Neural progenitor cell (in vitro differentiated cells): ENCODE measurements at regions not wholly inside any gene's neighbourhood (a gene's known extent, or its start where the extent isn't known, plus 50 kb on each side); places are given as distances from the start of the nearest gene placed in this dataset.
"Not testable (repeated sequence)": the region's sequence is repeated elsewhere in the genome, so short reads cannot be mapped to it uniquely, and the experiment has no call there.

Experiments
- DNase-seq: peaks from one replicate; pipeline ENCODE4 v3.0.0-alpha.2; 2016; ENCODE audit warnings: low spot score
- H2AFZ ChIP-seq: fragments of 200-600 bp; sonication (generic); replicated peaks from 2 replicates; pipeline ENCODE4 v1.6.1; 2016; ENCODE audit warnings: antibody characterized with exemption
- H3F3A ChIP-seq: fragments of 200-600 bp; sonication (generic); 2 replicates; pipeline ENCODE4 v1.6.1; 2016; ENCODE audit warnings: antibody characterized with exemption, low read depth
- H3K27ac ChIP-seq: fragments of 200-600 bp; sonication (generic); 2 replicates; pipeline ENCODE4 v1.5.1; 2016; ENCODE audit warnings: mild to moderate bottlenecking
- H3K27me3 ChIP-seq: fragments of 200-600 bp; sonication (generic); 2 replicates; pipeline ENCODE4 v1.6.1; 2016; ENCODE audit warnings: mild to moderate bottlenecking, moderate library complexity
- H3K36me3 ChIP-seq: fragments of 200-600 bp; sonication (generic); 2 replicates; pipeline ENCODE4 v1.5.1; 2016
- H3K4me1 ChIP-seq: fragments of 200-600 bp; sonication (generic); 2 replicates; pipeline ENCODE4 v1.6.1; 2016; ENCODE audit warnings: mixed run types
- H3K4me2 ChIP-seq: fragments of 200-600 bp; sonication (generic); 2 replicates; pipeline ENCODE4 v1.6.1; 2016
- H3K4me3 ChIP-seq: fragments of 200-600 bp; sonication (generic); 2 replicates; pipeline ENCODE4 v1.5.1; 2016
- H3K79me2 ChIP-seq: fragments of 200-600 bp; sonication (generic); 2 replicates; pipeline ENCODE4 v1.6.1; 2016; ENCODE audit warnings: low read depth
- H3K9ac ChIP-seq: fragments of 200-600 bp; sonication (generic); 2 replicates; pipeline ENCODE4 v1.6.1; 2016
- H3K9me3 ChIP-seq: fragments of 200-600 bp; sonication (generic); 2 replicates; pipeline ENCODE4 v1.5.1; 2016; ENCODE audit warnings: low read depth
- H4K20me1 ChIP-seq: fragments of 200-600 bp; sonication (generic); 2 replicates; pipeline ENCODE4 v1.6.1; 2016; ENCODE audit warnings: low read depth
- H3K27ac Mint-ChIP-seq: 3 replicates; pipeline ENCODE4 v1.8.0; 2021; ENCODE audit warnings: mixed read lengths
- H3K27me3 Mint-ChIP-seq: 2 replicates; pipeline ENCODE4 v1.8.0; 2022; ENCODE audit warnings: low read depth, mild to moderate bottlenecking, inconsistent platforms, moderate library complexity, mixed read lengths; ENCODE audit not compliant: insufficient read depth
- H3K36me3 Mint-ChIP-seq: 3 replicates; pipeline ENCODE4 v1.8.0; 2021; ENCODE audit warnings: mixed read lengths
- H3K4me1 Mint-ChIP-seq: 3 replicates; pipeline ENCODE4 v1.8.0; 2021; ENCODE audit warnings: mixed read lengths
- H3K4me3 Mint-ChIP-seq: 3 replicates; pipeline ENCODE4 v1.8.0; 2021; ENCODE audit warnings: mild to moderate bottlenecking, moderate library complexity, mixed read lengths
- H3K9me3 Mint-ChIP-seq: 3 replicates; pipeline ENCODE4 v1.8.0; 2020; ENCODE audit warnings: mixed read lengths
- EZH2 ChIP-seq: fragments of 200-600 bp; sonication (generic); IDR thresholded peaks from 2 replicates; pipeline ENCODE4 v1.6.1; 2017; ENCODE audit warnings: antibody characterized with exemption, mild to moderate bottlenecking, moderate library complexity
- EZH2phosphoT487 ChIP-seq: fragments of 200-600 bp; sonication (generic); IDR thresholded peaks from 2 replicates; pipeline ENCODE4 v1.6.1; 2017; ENCODE audit warnings: antibody characterized with exemption
- TF ChIP-seq, protein P1 (sequence below): fragments of 200-600 bp; sonication (generic); IDR thresholded peaks from 2 replicates; pipeline ENCODE4 v1.5.1; 2017; ENCODE audit warnings: antibody characterized with exemption, mild to moderate bottlenecking

DNA sequence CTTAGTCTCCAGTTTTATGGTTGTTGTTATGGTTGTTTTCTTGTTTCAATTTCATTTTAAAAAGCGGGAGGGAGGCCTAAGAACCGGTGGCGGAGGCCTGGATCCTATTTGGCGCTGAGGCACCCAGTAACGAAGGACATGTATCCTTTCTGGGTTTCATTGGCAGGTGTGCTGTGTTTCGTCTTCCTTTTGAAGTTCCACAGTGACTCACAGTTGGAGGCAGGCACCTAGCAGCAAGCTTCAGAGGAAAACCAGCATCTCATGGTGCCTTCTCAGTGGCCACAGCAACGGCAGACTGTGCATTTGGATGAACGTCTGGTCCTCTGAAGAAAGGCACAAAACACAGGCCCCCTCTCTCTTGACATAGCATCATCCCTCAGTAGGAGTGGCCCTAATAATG, 697.2 kb downstream of the EFNB2 start:
- TF ChIP-seq EZH2phosphoT487, result no peak
- TF ChIP-seq, protein P1, sequence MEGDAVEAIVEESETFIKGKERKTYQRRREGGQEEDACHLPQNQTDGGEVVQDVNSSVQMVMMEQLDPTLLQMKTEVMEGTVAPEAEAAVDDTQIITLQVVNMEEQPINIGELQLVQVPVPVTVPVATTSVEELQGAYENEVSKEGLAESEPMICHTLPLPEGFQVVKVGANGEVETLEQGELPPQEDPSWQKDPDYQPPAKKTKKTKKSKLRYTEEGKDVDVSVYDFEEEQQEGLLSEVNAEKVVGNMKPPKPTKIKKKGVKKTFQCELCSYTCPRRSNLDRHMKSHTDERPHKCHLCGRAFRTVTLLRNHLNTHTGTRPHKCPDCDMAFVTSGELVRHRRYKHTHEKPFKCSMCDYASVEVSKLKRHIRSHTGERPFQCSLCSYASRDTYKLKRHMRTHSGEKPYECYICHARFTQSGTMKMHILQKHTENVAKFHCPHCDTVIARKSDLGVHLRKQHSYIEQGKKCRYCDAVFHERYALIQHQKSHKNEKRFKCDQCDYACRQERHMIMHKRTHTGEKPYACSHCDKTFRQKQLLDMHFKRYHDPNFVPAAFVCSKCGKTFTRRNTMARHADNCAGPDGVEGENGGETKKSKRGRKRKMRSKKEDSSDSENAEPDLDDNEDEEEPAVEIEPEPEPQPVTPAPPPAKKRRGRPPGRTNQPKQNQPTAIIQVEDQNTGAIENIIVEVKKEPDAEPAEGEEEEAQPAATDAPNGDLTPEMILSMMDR, result no peak
- H3K27me3 ChIP-seq, result no peaks in the 10 kb centered on the region
- H3K9ac ChIP-seq, result no peak overlapping the region
- Mint-ChIP-seq H3K27me3 (peaks cover 9% of the 10 kb centered on the region), H3K27ac (no peak overlapping the region), H3K4me1 (peaks cover 18% of the 10 kb centered on the region), H3K9me3 (peaks cover 6% of the 10 kb centered on the region), H3K36me3 (no peaks in the 10 kb centered on the region), H3K4me3 (no peak overlapping the region)
- no peaks in the 10 kb centered on the region for H3F3A ChIP-seq
- no peaks in the 10 kb centered on the region for H3K9me3 ChIP-seq
- peaks cover 5% of the 10 kb centered on the region for H3K4me1 ChIP-seq
- H3K4me3 ChIP-seq, result no peak overlapping the region
- H3K4me2 ChIP-seq, result no peak overlapping the region
- H3K36me3 ChIP-seq, result no peaks in the 10 kb centered on the region
- no peak overlapping the region for H3K27ac ChIP-seq
- H3K79me2 ChIP-seq, result no peaks in the 10 kb centered on the region
- no peak overlapping the region for H2AFZ ChIP-seq
- no peaks in the 10 kb centered on the region for H4K20me1 ChIP-seq
- DNase-seq, result no peak

DNA sequence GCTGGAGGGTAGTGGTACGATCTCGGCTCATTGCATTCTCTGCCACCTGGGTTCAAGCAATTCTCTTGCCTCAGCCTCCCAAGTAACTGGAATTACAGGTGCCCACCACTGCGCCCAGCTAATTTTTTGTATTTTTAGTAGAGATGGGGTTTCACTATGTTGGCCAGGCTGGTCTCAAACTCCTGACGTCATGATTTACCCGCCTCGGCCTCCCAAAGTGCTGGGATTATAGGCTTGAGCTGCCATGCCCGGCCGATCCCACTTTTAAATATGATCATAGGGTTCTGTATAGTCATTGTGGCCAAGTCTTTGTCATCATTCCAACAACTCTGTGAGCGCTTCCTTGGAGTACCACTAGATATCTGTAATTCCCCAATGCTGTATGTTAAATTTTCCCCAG, 698.2 kb downstream of the EFNB2 start:
- DNase-seq, H3K36me3 ChIP-seq, H3K27me3 ChIP-seq, H3K4me3 ChIP-seq, H4K20me1 ChIP-seq, H3K27ac Mint-ChIP-seq, H3K4me1 ChIP-seq, H3K4me3 Mint-ChIP-seq, H3K4me2 ChIP-seq, H2AFZ ChIP-seq, H3K79me2 ChIP-seq, H3K36me3 Mint-ChIP-seq, H3K27ac ChIP-seq, H3F3A ChIP-seq, H3K9me3 Mint-ChIP-seq, H3K9ac ChIP-seq, H3K9me3 ChIP-seq: not testable (repeated sequence)
- peaks cover 12% of the 10 kb centered on the region for H3K27me3 Mint-ChIP-seq
- H3K4me1 Mint-ChIP-seq, result peaks cover 18% of the 10 kb centered on the region

DNA sequence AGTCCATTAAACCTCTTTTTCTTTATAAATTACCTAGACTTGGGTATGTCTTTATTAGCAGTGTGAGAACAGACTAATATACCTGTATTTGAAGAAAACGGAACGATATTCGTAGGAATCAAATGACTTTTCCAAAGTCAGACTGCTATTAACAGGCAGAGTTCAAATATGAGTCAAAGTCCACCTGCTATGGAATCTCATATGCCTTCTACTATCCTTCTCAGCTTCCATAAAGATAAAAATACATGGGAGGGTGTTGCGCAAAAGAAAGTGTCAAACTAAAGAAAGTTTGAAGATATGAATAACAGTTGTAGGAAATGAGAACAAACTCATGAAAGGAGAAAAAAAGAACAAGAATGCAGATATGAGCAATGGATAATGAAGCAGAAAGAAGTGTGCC, 704.6 kb downstream of the EFNB2 start:
- TF ChIP-seq EZH2phosphoT487 (no peak), EZH2 (no peak)
- TF ChIP-seq, protein P1, result no peak
- H3K4me3 ChIP-seq, result no peak overlapping the region
- no peaks in the 10 kb centered on the region for H3K27me3 ChIP-seq
- H3K9me3 ChIP-seq, result no peaks in the 10 kb centered on the region
- Mint-ChIP-seq H3K27ac (no peak overlapping the region), H3K4me3 (no peak overlapping the region), H3K9me3 (peaks cover 7% of the 10 kb centered on the region), H3K36me3 (peaks cover 2% of the 10 kb centered on the region), H3K4me1 (no peaks in the 10 kb centered on the region), H3K27me3 (peaks cover 6% of the 10 kb centered on the region)
- H2AFZ ChIP-seq, result no peak overlapping the region
- H3K27ac ChIP-seq, result no peak overlapping the region
- no peak overlapping the region for H3K4me2 ChIP-seq
- no peaks in the 10 kb centered on the region for H3K36me3 ChIP-seq
- H3K4me1 ChIP-seq, result no peaks in the 10 kb centered on the region
- no peak for DNase-seq
- no peak overlapping the region for H3K9ac ChIP-seq
- H3K79me2 ChIP-seq, result no peaks in the 10 kb centered on the region
- H4K20me1 ChIP-seq, result no peaks in the 10 kb centered on the region
- no peaks in the 10 kb centered on the region for H3F3A ChIP-seq

DNA sequence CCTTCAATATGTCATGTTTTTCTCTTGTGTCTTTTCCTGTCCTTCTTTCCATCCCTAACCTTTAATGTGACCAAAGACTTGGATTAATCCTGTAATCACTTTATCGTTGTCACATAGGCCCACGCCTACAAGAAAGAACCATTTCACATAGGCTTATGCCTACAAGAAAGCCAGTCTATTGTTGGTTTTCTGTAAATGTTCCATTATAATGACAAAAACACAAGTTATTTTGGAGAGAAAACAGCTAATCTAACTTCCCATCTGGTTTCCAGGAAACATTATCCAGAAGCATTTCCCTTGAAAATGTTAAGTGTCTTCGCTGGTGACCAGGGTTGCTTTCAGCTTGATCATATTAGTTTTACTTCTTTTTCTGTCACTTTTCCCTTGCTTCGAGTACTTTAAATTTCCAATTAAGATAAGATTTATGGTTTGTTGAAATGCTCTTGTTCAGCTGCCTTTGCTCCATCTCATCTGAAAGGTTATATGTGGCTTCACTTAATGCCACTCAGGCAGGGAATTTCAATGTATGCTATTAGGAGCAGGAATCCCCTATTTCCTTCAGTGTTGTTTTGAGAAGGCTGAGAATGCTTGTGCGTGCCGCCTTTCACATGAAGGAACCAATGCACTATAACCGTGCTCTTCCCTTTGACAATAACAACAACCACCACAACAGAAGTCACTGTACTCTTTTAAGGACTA, 708.2 kb downstream of the EFNB2 start:
- Histone ChIP-seq H3K27me3 (no peaks in the 10 kb centered on the region), H3K4me1 (no peaks in the 10 kb centered on the region), H3K27ac (no peak overlapping the region), H3K4me2 (no peak overlapping the region), H3K79me2 (no peaks in the 10 kb centered on the region), H4K20me1 (no peaks in the 10 kb centered on the region), H3K36me3 (no peaks in the 10 kb centered on the region), H3K9me3 (no peaks in the 10 kb centered on the region), H3K4me3 (no peak overlapping the region), H3F3A (no peaks in the 10 kb centered on the region), H3K9ac (no peak overlapping the region), H2AFZ (no peak overlapping the region)
- Mint-ChIP-seq H3K27ac (no peak overlapping the region), H3K4me1 (no peaks in the 10 kb centered on the region), H3K36me3 (peaks cover 4% of the 10 kb centered on the region), H3K4me3 (no peak overlapping the region), H3K9me3 (peaks cover 9% of the 10 kb centered on the region), H3K27me3 (peaks cover 5% of the 10 kb centered on the region)
- no peak for DNase-seq
- TF ChIP-seq EZH2, result no peak
